H54 (cell line): ENCODE measurements at regions not wholly inside any gene's neighbourhood (a gene's known extent, or its start where the extent isn't known, plus 50 kb on each side); places are given as distances from the start of the nearest gene placed in this dataset.
"Not testable (repeated sequence)": the region's sequence is repeated elsewhere in the genome, so short reads cannot be mapped to it uniquely, and the experiment has no call there.

Experiments used
- DNase-seq: peaks from one replicate; pipeline ENCODE4 v3.0.0; 2011; ENCODE audit warnings: low spot score, mixed read lengths; ENCODE audit not compliant: insufficient read length
- FAIRE-seq: peaks from 3 replicates; lab custom pipeline; 2011; peaks lifted over from hg19 to GRCh38; lab: Jason Lieb, UNC
- POLR2A ChIP-seq: IDR thresholded peaks from 2 replicates; pipeline ENCODE4 v1.6.1; 2011; ENCODE audit warnings: low read depth, mild to moderate bottlenecking, low read length

- no peak for TF ChIP-seq POLR2A
- FAIRE-seq (no peak), DNase-seq (no peak)
These were observed 73.4 kb downstream of the CYTL1 start for GRCh38 chr4:4945829-4946228.

- TF ChIP-seq POLR2A = no peak
- DNase-seq = no peak
- FAIRE-seq = no peak
These were observed 72.8 kb downstream of the CYTL1 start for GRCh38 chr4:4946416-4946815.

DNA sequence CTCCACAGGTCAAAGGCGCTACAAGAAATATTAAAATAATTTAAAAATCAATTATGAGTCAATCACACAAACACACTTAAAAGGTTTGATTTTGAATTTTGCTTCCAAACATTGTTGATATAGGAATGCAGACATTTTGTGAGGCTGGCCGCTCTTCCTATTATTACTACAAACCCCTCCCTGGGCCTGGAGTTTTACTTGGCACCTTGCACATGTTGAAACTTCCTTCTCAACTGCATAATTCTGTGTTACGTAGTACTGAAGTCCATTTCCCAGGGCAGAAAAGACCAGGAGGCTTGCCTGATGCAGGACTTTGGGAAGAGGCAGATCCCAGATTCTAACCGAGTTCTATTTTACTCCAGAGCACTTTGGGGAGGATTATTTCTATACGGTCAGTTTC is 71.5 kb downstream of the CYTL1 start:
- no peak for FAIRE-seq
- no peak for DNase-seq
- TF ChIP-seq POLR2A = no peak

GRCh38 chr4:4948370-4948769 is 70.9 kb downstream of the CYTL1 start:
- FAIRE-seq = no peak
- no peak for TF ChIP-seq POLR2A
- no peak for DNase-seq

- TF ChIP-seq POLR2A = no peak
- no peak for FAIRE-seq
- no peak for DNase-seq
These were observed 68.5 kb downstream of the CYTL1 start for GRCh38 chr4:4950561-4951290.

DNA sequence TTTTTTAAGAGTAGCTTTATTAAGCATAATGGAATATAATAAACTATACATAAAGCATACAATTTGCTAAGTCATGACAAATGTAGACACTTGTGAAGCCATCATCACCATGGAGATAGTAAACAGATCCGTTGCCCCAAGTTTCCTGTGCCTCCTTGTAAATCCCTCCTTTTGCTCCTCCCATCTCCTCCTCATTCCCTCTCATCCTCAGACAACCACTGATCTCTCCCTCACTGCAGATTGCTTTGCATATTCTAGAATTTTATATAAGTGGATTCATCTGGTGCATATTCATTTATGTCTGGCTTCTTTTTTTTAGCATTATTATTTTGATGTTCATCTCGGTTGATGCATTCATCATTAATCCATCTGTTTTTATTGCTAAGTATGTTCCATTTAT is 67.0 kb downstream of the CYTL1 start:
- FAIRE-seq = no peak
- no peak for DNase-seq

DNA sequence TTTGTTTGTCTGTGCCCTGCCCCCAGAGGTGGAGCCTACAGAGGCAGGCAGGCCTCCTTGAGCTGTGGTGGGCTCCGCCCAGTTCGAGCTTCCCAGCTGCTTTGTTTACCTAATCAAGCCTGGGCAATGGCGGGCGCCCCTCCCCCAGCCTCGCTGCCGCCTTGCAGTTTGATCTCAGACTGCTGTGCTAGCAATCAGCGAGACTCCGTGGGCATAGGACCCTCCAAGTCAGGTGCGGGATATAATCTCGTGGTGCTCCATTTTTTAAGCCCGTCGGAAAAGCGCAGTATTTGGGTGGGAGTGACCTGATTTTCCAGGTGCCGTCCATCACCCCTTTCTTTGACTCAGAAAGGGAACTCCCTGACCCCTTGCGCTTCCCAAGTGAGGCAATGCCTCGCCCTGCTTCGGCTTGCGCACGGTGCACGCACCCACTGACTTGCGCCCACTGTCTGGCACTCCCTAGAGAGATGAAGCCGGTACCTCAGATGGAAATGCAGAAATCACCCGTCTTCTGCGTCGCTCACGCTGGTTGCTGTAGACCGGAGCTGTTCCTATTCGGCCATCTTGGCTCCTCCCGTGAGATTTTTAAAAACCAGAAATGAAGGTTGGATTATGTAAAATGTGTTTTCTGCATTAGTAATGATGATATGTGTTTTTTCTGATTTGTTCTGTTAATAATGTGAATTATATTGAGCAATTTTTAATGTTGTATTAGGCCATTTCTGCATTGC is 59.7 kb downstream of the CYTL1 start:
- not testable (repeated sequence) for DNase-seq, FAIRE-seq

More for the DNA sequence above, 67.0 kb downstream of the CYTL1 start:
- no peak for TF ChIP-seq POLR2A

- FAIRE-seq (no peak), DNase-seq (no peak)
- TF ChIP-seq POLR2A = no peak
These were observed 58.7 kb downstream of the CYTL1 start for GRCh38 chr4:4960574-4960973.

GRCh38 chr4:4961936-4962335 is 57.3 kb downstream of the CYTL1 start:
- no peak for DNase-seq
- FAIRE-seq = no peak

GRCh38 chr4:4962928-4963327 is 56.3 kb downstream of the CYTL1 start:
- DNase-seq (no peak), FAIRE-seq (no peak)
- no peak for TF ChIP-seq POLR2A

More at GRCh38 chr4:4961936-4962335, 57.3 kb downstream of the CYTL1 start:
- TF ChIP-seq POLR2A = no peak
